ENCODE measurements at regions not wholly inside any gene's neighbourhood (a gene's known extent, or its start where the extent isn't known, plus 50 kb on each side); places are given as distances from the start of the nearest gene placed in this dataset.
"Not testable (repeated sequence)": the region's sequence is repeated elsewhere in the genome, so short reads cannot be mapped to it uniquely, and the experiment has no call there.

- Histone ChIP-seq H3K27me3 (replicated peaks in 1 of 7) (no peaks in the 10 kb centered on the region), H3K36me3 (no peaks in the 10 kb centered on the region), H3K9me3 (no peaks in the 10 kb centered on the region), H3K4me1 (no peaks in the 10 kb centered on the region), H3K4me3 (no peak overlapping the region), H3K27ac (no peak overlapping the region)
- intact Hi-C loops (cut with DNase I; ENCODE audit: low total_unique reads): no loop called here
- no peak for TF ChIP-seq POLR2AphosphoS5 (IDR thresholded peaks at IDR 0.05)
- TF ChIP-seq POLR2A (IDR thresholded peaks at IDR 0.05): no peak
- no peak for TF ChIP-seq CTCF (IDR thresholded peaks at IDR 0.05 in 8 of 11, conservative IDR thresholded peaks at IDR 0.05 in 3 of 11)
- no peak for DNase-seq
- WGBS, 5 donors: 71 to 81% (median 77%) methylated on average over 4 of the region's 4 CpGs
Observed at GRCh38 chr10:3925184-3925583, 140.2 kb upstream of the KLF6 start.

DNA sequence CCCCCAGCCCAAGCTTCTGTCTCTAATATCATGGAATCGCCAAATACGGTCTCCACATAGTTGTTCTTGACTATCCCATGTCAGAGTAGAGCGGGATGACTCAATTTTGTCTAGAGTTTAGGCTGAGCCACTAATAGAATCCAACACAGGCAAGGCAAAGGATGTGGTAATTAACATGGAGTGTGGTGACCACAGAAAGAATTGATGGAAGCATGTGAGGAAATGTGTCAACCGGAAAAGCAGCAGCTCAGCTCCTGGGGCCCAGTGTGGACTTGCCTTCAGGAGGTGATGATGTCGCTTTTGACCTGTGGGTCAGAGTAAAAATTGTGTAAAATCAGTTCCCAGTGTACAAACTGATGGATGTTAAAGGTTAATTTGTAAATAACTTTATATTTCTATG lies 139.3 kb upstream of the KLF6 start:
- intact Hi-C loops (cut with DNase I; ENCODE audit: low total_unique reads): no loop called here
- TF ChIP-seq POLR2AphosphoS5 (IDR thresholded peaks at IDR 0.05) (no peak), POLR2A (IDR thresholded peaks at IDR 0.05) (no peak), CTCF (IDR thresholded peaks at IDR 0.05 in 8 of 11, conservative IDR thresholded peaks at IDR 0.05 in 3 of 11) (no peak)
- H3K4me1 ChIP-seq: peaks cover 0 to 5% (median 0%) of the 10 kb centered on the region in 6 donors
- no peak overlapping the region for H3K4me3 ChIP-seq
- H3K27me3 ChIP-seq (replicated peaks in 1 of 7): no peaks in the 10 kb centered on the region
- WGBS, 5 donors: 70 to 85% (median 74%) methylated on average over 4 to 5 of the region's 5 CpGs
- H3K9me3 ChIP-seq: no peaks in the 10 kb centered on the region
- no peak overlapping the region for H3K27ac ChIP-seq
- H3K36me3 ChIP-seq: no peaks in the 10 kb centered on the region
- no peak for DNase-seq

DNA sequence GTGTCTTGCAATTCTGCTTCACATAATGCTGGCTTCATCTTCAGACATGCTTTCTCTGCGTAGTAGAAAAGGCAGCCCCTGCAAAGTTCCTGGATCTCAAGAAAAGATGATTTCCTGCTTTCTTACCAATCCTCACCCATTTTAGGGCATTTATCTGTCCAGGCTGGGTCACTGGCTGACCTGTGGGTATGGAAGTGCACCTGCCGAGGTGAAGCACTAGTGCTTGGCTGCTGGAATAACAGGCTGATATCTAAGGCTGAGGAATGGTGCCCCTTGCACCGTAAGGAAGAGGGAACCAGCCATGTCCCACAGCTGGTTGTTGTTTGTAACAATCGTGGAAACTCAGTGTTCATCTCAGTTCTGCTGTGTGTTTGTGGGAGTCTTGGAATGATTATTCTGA lies 138.0 kb upstream of the KLF6 start:
- no peaks in the 10 kb centered on the region for H3K36me3 ChIP-seq
- H3K27me3 ChIP-seq (replicated peaks in 1 of 7): no peaks in the 10 kb centered on the region
- H3K4me3 ChIP-seq: no peak overlapping the region
- peaks cover 0 to 6% (median 0%) of the 10 kb centered on the region in 6 donors for H3K4me1 ChIP-seq
- intact Hi-C loops (cut with DNase I; ENCODE audit: low total_unique reads): no loop called here
- 61 to 71% (median 67%) methylated on average over 4 of the region's 4 CpGs for WGBS, 5 donors
- no peak overlapping the region for H3K27ac ChIP-seq
- DNase-seq: no peak
- TF ChIP-seq POLR2AphosphoS5 (IDR thresholded peaks at IDR 0.05) (no peak), CTCF (IDR thresholded peaks at IDR 0.05 in 8 of 11, conservative IDR thresholded peaks at IDR 0.05 in 3 of 11) (no peak), POLR2A (IDR thresholded peaks at IDR 0.05) (no peak)
- H3K9me3 ChIP-seq: peaks cover 0 to 12% (median 9%) of the 10 kb centered on the region in 8 donors

GRCh38 chr10:3919709-3920308 lies 134.8 kb upstream of the KLF6 start:
- H3K27ac ChIP-seq: no peak overlapping the region
- intact Hi-C loops (cut with DNase I; ENCODE audit: low total_unique reads): no loop called here
- H3K36me3 ChIP-seq: no peaks in the 10 kb centered on the region
- 45 to 62% (median 52%) methylated on average over 3 of the region's 3 CpGs for WGBS, 5 donors
- peaks cover 0 to 16% (median 9%) of the 10 kb centered on the region in 8 donors for H3K9me3 ChIP-seq
- DNase-seq: no peak
- TF ChIP-seq POLR2AphosphoS5 (IDR thresholded peaks at IDR 0.05): no peak
- TF ChIP-seq CTCF (IDR thresholded peaks at IDR 0.05 in 8 of 11, conservative IDR thresholded peaks at IDR 0.05 in 3 of 11): no peak
- TF ChIP-seq POLR2A (IDR thresholded peaks at IDR 0.05): no peak
- peaks cover 0 to 6% (median 0%) of the 10 kb centered on the region in 6 donors for H3K4me1 ChIP-seq
- H3K27me3 ChIP-seq (replicated peaks in 1 of 7): no peaks in the 10 kb centered on the region
- no peak overlapping the region for H3K4me3 ChIP-seq

DNA sequence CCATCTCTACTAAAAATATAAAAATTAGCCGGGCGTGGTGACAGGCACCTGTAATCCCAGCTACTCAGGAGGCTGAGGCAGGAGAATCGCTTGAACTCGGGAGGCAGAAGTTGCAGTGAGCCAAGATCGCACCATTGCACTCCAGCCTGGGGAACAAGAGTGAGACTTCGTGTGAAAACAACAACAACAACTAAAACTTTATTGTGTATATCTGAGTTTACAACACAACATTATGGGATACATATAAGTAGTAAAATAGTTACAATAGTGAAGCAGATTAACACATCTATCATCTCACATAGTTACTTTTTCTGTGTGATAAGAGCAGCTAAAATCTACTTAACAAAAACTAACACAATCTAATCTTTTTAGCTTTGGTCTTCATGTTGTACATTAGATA lies 132.4 kb upstream of the KLF6 start:
- H3K4me3 ChIP-seq; intact Hi-C loops (cut with DNase I; ENCODE audit: low total_unique reads); H3K4me1 ChIP-seq; H3K36me3 ChIP-seq; DNase-seq; H3K27ac ChIP-seq; H3K27me3 ChIP-seq (replicated peaks in 1 of 7): not testable (repeated sequence)
- peaks cover 0 to 16% (median 9%) of the 10 kb centered on the region in 8 donors for H3K9me3 ChIP-seq
- WGBS, 5 donors: 79 to 90% (median 80%) methylated on average over 6 of the region's 6 CpGs
